ENCODE measurements at regions not wholly inside any gene's neighbourhood (a gene's known extent, or its start where the extent isn't known, plus 50 kb on each side); places are given as distances from the start of the nearest gene placed in this dataset.
"Not testable (repeated sequence)": the region's sequence is repeated elsewhere in the genome, so short reads cannot be mapped to it uniquely, and the experiment has no call there.

DNA sequence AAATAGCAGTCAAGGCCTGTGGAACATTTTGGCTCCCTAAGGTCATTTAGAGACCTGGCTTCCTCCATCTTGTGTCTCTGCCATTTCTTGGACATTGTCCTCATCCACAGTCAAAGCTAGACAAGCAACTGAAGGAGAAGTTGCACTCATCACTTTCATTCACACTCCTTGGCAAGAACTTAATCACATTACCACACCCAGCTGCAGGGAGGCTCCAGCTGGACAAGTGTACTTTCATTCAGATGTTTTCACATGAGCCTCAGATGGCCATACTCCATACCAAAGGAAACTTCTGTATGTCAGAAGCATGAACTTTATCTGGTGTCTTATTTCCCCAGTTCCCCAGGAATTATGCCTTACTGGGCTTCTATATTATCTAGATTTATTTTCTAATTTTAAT, 537.4 kb downstream of the TMEM135 start:
- no peak for DNase-seq (ENCODE audit: extremely low read depth, low read depth)

GRCh38 chr11:87574193-87574592, 536.5 kb downstream of the TMEM135 start:
- no peak for DNase-seq (ENCODE audit: extremely low read depth, low read depth)

- no peak for DNase-seq (ENCODE audit: extremely low read depth, low read depth)
These were observed 536.0 kb downstream of the TMEM135 start for GRCh38 chr11:87573708-87574107.

- DNase-seq (ENCODE audit: extremely low read depth, low read depth): no peak
These were observed 535.1 kb downstream of the TMEM135 start for GRCh38 chr11:87572881-87573280.

DNA sequence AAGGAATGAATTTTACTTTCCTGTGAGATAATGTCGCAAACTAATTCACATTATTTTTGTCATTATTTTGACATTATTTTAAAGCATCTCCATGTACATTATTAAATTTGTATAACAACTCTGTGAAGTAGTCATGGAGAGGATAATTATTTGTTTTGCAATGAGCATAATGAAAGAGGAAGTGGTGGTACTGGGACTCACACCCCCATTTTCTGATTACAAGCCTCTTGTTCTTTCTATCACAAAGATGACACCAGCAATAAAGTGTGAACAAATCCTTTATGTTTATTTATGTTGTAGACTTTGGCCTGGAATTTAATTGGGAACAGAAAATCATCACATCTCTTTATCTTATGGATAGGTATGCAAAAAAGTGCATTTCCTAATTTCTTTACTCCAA, 522.6 kb downstream of the TMEM135 start:
- no peak for DNase-seq (ENCODE audit: extremely low read depth, low read depth)

GRCh38 chr11:87559852-87560251, 522.1 kb downstream of the TMEM135 start:
- DNase-seq (ENCODE audit: extremely low read depth, low read depth): not testable (repeated sequence)

GRCh38 chr11:87555101-87555500, 517.4 kb downstream of the TMEM135 start:
- no peak for DNase-seq (ENCODE audit: extremely low read depth, low read depth)

- no peak for DNase-seq (ENCODE audit: extremely low read depth, low read depth)
These were observed 511.1 kb downstream of the TMEM135 start for GRCh38 chr11:87548797-87549196.

GRCh38 chr11:87545858-87546257, 508.1 kb downstream of the TMEM135 start:
- no peak for DNase-seq (ENCODE audit: extremely low read depth, low read depth)

- no peak for DNase-seq (ENCODE audit: extremely low read depth, low read depth)
These were observed 501.9 kb downstream of the TMEM135 start for GRCh38 chr11:87539596-87539995.

DNA sequence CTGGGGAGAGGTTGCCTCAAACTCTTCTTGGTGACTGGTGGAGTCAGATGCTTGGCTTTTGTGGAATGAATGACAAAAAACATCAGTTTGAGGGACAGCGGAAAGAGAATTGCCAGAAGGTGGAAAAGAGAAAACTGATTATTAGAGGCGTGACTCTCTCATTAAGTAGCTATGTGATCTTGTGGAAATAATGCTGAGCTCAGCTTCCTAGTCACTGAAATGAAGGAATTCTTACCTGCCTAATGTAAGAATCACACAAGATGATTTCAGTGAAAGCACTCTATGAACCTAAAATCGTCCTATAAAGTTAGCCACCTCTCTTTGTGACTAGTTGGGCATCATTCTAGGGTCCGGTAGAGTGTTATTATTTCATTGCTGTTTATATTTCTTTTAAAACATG, 498.8 kb downstream of the TMEM135 start:
- no peak for DNase-seq (ENCODE audit: extremely low read depth, low read depth)

DNA sequence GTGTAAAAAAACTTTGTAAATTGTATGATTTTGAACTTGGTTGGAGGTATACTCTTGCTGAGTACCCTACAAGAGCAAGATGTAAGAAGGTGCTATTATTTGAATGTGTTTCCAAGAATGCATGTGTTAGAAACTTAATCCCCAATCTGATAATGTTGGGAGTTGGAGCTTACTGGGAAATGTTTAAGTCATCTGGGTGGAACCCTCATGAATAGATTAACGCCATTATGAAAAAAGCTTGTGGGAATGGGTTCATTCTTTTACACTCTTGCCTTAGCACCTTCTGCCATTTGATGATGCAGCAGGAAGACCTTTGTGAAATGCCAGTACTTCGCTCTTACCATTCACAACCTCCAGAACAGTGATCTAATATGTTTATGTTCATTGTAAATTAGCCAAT, 498.3 kb downstream of the TMEM135 start:
- DNase-seq (ENCODE audit: extremely low read depth, low read depth): no peak

GRCh38 chr11:87535513-87535912, 497.8 kb downstream of the TMEM135 start:
- DNase-seq (ENCODE audit: extremely low read depth, low read depth): no peak

DNA sequence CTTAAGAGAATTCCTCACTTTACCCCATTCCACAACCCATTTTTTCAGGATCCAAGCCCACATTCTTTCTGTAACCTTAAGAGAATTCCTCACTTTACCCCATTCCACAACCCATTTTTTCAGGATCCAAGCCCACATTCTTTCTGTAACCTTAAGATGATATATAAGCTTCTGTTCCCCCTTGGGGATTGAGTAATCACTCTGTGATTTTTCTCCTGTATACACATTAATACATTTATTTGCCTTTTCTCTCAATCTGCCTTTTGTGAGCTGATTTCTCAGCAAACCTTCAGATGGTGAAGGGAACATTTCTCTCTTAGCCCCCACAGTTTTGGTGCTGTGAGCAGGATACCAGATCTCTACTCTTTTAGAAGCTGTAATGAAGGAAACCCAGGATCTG, 494.1 kb downstream of the TMEM135 start:
- not testable (repeated sequence) for DNase-seq (ENCODE audit: extremely low read depth, low read depth)

GRCh38 chr11:87529486-87529885, 491.8 kb downstream of the TMEM135 start:
- DNase-seq (ENCODE audit: extremely low read depth, low read depth): no peak

- DNase-seq (ENCODE audit: extremely low read depth, low read depth): no peak
These were observed 491.0 kb downstream of the TMEM135 start for GRCh38 chr11:87528752-87529151.

DNA sequence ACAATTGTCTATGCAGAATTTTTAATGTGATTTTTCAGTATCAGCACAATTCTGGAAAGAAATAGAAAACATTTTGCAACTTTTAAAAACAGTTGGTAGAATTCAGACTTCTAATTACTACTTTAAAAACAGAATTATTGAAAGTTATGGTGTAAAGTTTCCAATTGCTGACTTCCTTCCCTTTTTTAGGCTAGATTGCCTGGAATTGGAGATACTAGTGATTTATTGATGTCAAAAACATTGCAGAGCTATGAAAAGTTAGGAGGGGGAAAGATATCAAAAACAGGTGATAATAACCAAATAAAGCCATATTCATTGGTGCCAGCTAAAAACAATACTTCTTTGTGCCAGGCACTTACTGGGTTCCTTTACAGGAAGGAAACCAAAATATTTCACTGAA, 485.5 kb downstream of the TMEM135 start:
- no peak for DNase-seq (ENCODE audit: extremely low read depth, low read depth)

DNA sequence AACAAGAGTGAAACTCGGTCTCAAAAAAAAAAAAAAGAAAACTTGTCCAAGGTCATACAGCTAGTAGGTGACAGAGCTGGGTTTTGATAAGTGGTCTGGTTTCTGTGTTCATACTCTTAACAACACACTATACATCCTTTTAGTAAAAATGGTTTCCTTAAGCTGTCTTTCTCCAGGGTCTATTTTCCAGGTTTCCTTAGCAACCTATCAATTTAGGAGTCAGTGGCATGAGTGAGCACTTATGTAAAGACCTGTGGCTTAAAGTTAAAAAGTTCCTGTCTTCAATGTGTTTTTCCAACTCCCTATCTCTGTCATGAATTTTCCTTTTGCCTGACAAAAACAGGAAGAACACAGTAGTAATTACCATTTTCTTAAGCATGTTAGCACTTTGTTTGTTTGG, 480.5 kb downstream of the TMEM135 start:
- DNase-seq (ENCODE audit: extremely low read depth, low read depth): no peak

DNA sequence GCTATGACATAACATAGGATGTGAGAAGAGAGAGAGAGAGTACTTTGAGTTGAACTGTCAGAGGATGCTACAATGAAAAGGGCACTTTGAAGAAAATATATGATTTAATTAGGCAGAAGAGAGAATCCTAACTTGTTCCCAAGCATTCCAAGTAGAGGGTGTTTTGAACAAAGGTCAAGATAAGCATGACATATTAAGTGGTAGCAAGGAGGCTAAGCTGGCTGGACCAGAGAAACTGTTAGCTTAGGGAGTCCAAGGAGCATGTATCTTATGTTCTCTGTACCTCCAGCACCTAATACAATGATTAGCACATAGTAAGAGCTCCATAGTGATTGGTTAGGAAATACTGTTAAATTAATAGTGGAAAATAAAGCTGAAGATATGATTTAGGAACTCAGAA, 479.6 kb downstream of the TMEM135 start:
- DNase-seq (ENCODE audit: extremely low read depth, low read depth): no peak

DNA sequence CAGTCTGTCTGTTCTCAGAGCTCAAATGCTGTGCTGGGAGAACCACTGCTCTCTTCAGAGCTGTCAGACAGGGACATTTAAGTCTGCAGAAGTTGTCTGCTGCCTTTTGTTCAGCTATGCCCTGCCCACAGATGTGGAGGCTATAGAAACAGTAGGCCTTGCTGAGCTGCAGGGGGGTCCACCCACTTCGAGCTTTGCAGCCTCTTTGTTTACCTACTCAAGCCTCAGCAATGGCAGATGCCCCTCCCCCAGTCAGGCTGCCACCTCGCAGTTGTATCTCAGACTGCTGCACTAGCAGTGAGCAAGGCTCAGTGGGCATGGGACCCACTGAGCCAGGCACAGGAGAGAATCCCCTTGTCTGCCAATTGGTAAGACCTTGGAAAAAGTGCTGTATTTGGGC, 470.0 kb downstream of the TMEM135 start:
- DNase-seq (ENCODE audit: extremely low read depth, low read depth): not testable (repeated sequence)

GRCh38 chr11:87506946-87507345, 469.2 kb downstream of the TMEM135 start:
- DNase-seq (ENCODE audit: extremely low read depth, low read depth): not testable (repeated sequence)

DNA sequence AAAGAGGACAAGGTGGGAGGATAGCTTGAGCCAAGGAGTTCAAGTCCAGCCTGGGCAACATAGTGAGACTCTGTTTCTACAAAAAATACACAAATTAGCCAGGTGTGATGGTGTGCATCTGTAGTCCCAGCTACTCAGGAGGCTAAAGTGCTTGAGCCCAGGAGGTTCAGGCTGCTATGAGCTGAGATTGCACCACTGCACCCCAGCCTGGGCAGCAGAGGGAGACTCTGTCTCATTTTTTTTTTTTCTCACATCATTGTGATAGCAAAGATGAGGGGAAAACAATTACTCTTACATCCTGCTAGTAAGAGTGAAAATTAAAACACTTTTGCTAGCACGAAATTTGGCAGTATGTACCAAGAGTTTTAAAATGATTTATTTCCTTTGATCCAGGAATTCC, 463.7 kb downstream of the TMEM135 start:
- DNase-seq (ENCODE audit: extremely low read depth, low read depth): no peak

GRCh38 chr11:87494936-87495335, 457.2 kb downstream of the TMEM135 start:
- DNase-seq (ENCODE audit: extremely low read depth, low read depth): not testable (repeated sequence)

DNA sequence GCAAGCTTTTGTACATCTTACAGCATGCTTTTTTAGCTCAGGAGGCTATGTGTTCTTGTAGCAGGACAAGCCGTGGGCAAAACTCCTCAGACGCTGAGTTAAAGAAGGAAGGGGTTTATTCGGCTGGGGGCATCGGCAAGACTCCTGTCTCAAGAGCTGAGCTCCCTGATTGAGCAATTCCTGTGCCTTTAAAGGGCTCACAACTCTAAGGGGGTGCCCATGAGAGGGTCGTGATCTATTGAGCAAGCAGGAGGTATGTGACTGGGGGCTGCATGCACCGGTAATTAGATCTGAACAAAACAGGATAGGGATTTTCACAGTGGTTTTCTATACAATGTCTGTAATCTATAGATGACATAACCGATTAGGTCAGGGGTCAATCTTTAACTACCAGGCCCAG, 456.3 kb downstream of the TMEM135 start:
- not testable (repeated sequence) for DNase-seq (ENCODE audit: extremely low read depth, low read depth)
